K562 (cell line): ENCODE measurements at regions not wholly inside any gene's neighbourhood (a gene's known extent, or its start where the extent isn't known, plus 50 kb on each side); places are given as distances from the start of the nearest gene placed in this dataset.
A peak's percentile ranks its signal among the peaks of the same experiment; 100 is the strongest.

Experiments used
- ATAC-seq: fragments of 200-7000 bp; cut with Tn5 transposase; 3 replicates; pipeline ENCODE4 v1.9.1; 2020; ENCODE audit warnings: moderate library complexity
- BruUV-seq: library from RNA; stranded (reverse); fragments of 400-500 nt; replicated peaks from 2 replicates; lab custom pipeline; 2021; lab: Mats Ljungman, UMichigan
- CTCF ChIA-PET: fragments of 300-600 bp; formaldehyde crosslinking; extraction: SDS; loops from one replicate; lab custom pipeline; 2021; ENCODE audit warnings: low intra/inter-chr PET ratio; lab: Yijun Ruan, JAX
- POLR2A ChIA-PET: fragments of 300-600, 350-650 bp; sonication (Branson Sonifier 250); formaldehyde crosslinking; extraction: SDS; loops from one replicate; lab custom pipeline; 2021; ENCODE audit warnings: antibody characterized with exemption, inconsistent platforms; lab: Yijun Ruan, JAX
- DNase-seq, 4 experiments: peaks; one replicate each; pipeline versions ENCODE4 v3.0.0 to v3.0.0-alpha.2; 2011 to 2018; ENCODE audit warnings: low spot score in 3 of 4, mixed read lengths in 3 of 4; ENCODE audit errors: extremely low read depth in 1 of 4
- FAIRE-seq: peaks from 2 replicates; lab custom pipeline; 2011; peaks lifted over from hg19 to GRCh38; lab: Jason Lieb, UNC
- H2AFZ ChIP-seq: 2 replicates; pipeline ENCODE4 v1.6.0; 2011; ENCODE audit warnings: low read depth, low read length, control low read depth, inconsistent platforms
- H3K27ac ChIP-seq: fragments of 200-600 bp; 3 replicates; pipeline ENCODE4 v1.8.0; 2011; ENCODE audit warnings: low read depth, mild to moderate bottlenecking, control low read depth, inconsistent platforms, low read length, moderate library complexity, mixed read lengths; ENCODE audit errors: extremely low read depth
- H3K27me3 ChIP-seq, 2 experiments: fragments of 300-600 bp in 1 of 2; 2 replicates in 1 of 2; 3 replicates in 1 of 2; pipeline versions ENCODE4 v1.6.0 to v1.8.0; 2011; ENCODE audit warnings: inconsistent platforms in 2 of 2, low read length in 2 of 2, mild to moderate bottlenecking in 1 of 2, mixed read lengths in 1 of 2, moderate library complexity in 1 of 2; ENCODE audit not compliant: control insufficient read depth in 2 of 2, insufficient read depth in 2 of 2
- H3K36me3 ChIP-seq: fragments of 300-600 bp; 3 replicates; pipeline ENCODE4 v1.8.0; 2011; ENCODE audit warnings: mild to moderate bottlenecking, low read length, inconsistent platforms; ENCODE audit not compliant: control insufficient read depth, insufficient read depth
- H3K4me1 ChIP-seq, 2 experiments: fragments of 200-600 bp in 1 of 2; replicated peaks in 1 of 2; 2 replicates in 1 of 2; 3 replicates in 1 of 2; pipeline versions ENCODE4 v1.5.1 to v1.8.0; 2011; ENCODE audit warnings: inconsistent platforms in 2 of 2, low read length in 2 of 2, mild to moderate bottlenecking in 1 of 2, mixed read lengths in 1 of 2, moderate library complexity in 1 of 2; ENCODE audit not compliant: control insufficient read depth in 2 of 2, insufficient read depth in 2 of 2
- H3K4me2 ChIP-seq: 2 replicates; pipeline ENCODE4 v1.6.1; 2011; ENCODE audit warnings: low read length, control low read depth, inconsistent platforms, mixed read lengths; ENCODE audit not compliant: insufficient read depth
- H3K4me3 ChIP-seq: fragments of 200-600 bp; sonication (generic), shearing (Covaris generic); 2 replicates; pipeline ENCODE4 v1.5.1; 2016; ENCODE audit warnings: control low read depth, inconsistent platforms
- H3K79me2 ChIP-seq: fragments of 200-600 bp; 3 replicates; pipeline ENCODE4 v1.8.0; 2011; ENCODE audit warnings: low read length, inconsistent platforms; ENCODE audit not compliant: control insufficient read depth, insufficient read depth
- H3K9ac ChIP-seq, 2 experiments: 2 replicates each; pipeline versions ENCODE4 v1.6.0 to v1.6.1; 2011; ENCODE audit warnings: low read depth in 2 of 2, low read length in 2 of 2, control low read depth in 1 of 2, inconsistent platforms in 1 of 2, mild to moderate bottlenecking in 1 of 2, mixed read lengths in 1 of 2; ENCODE audit not compliant: insufficient read depth in 1 of 2
- H3K9me1 ChIP-seq: one replicate; pipeline ENCODE4 v1.6.0; 2011; ENCODE audit warnings: inconsistent platforms, mild to moderate bottlenecking, low read length, moderate library complexity; ENCODE audit not compliant: control insufficient read depth, insufficient read depth
- H3K9me3 ChIP-seq: replicated peaks from 2 replicates; pipeline ENCODE4 v1.5.1; 2011; ENCODE audit warnings: low read depth, low read length, inconsistent platforms; ENCODE audit not compliant: control insufficient read depth, insufficient read depth
- H4K20me1 ChIP-seq: replicated peaks from 2 replicates; pipeline ENCODE4 v1.6.1; 2011; ENCODE audit warnings: low read length, inconsistent platforms, mixed read lengths; ENCODE audit not compliant: control insufficient read depth, insufficient read depth
- BHLHE40 ChIP-seq: IDR thresholded peaks from 2 replicates; pipeline ENCODE4 v1.6.1; 2011; ENCODE audit warnings: low read length, improper control_type of control experiment
- ELF2 ChIP-seq: fragments of 250-450 bp; sonication (Bioruptor Pico); IDR thresholded peaks from 2 replicates; pipeline ENCODE4 v1.5.0; 2021; ENCODE audit warnings: mild to moderate bottlenecking
- SREBF2 ChIP-seq: sonication (generic); formaldehyde crosslinking; IDR thresholded peaks from 2 replicates; pipeline ENCODE4 v1.4.0; 2020; ENCODE audit warnings: mild to moderate bottlenecking, missing genetic modification reagents
- WGBS: fragments of 100-300 bp; shearing (Covaris generic); methylation state at CpG from one replicate; pipeline ENCODE4 v1.1.6; 2016; ENCODE audit warnings: low coverage, mixed read lengths; ENCODE audit not compliant: insufficient coverage; ENCODE audit errors: missing lambda C conversion rate; 5-methylcytosine and 5-hydroxymethylcytosine counted together
- in situ Hi-C: fragments of 300-500 bp; cut with MboI; formaldehyde crosslinking; loops from 4 replicates; pipeline ENCODE4 v1.15.0; 2018; ENCODE audit warnings: inconsistent platforms, mixed read lengths
- intact Hi-C: fragments of 100-400 bp; cut with micrococcal nuclease; formaldehyde crosslinking; loops from 2 replicates; pipeline ENCODE4 v1.14.2; 2022
- TF ChIP-seq, protein P1 (sequence below), 2 experiments: fragments of 450-650 bp in 1 of 2; sonication (generic) in 1 of 2; formaldehyde crosslinking in 1 of 2; IDR thresholded peaks; 2 replicates each; pipeline versions ENCODE4 v1.7.1 to v1.9.0; 2016 to 2022; ENCODE audit warnings: inconsistent platforms in 1 of 2, mild to moderate bottlenecking in 1 of 2, missing genetic modification reagents in 1 of 2

GRCh38 chr4:37754410-37755185 is 68.4 kb upstream of the RELL1 start:
- Histone ChIP-seq H3K4me2 (no peak overlapping the region), H3K9me3 (no peaks in the 10 kb centered on the region), H3K9ac (no peak overlapping the region), H3K27ac (no peak overlapping the region), H3K9me1 (no peaks in the 10 kb centered on the region), H3K4me3 (no peak overlapping the region), H3K36me3 (no peaks in the 10 kb centered on the region), H4K20me1 (no peaks in the 10 kb centered on the region), H3K27me3 (peaks cover 10 to 13% of the 10 kb centered on the region in 2 experiments; a peak in 4 of 5 replicates), H3K4me1 (no peaks in the 10 kb centered on the region), H2AFZ (no peak overlapping the region), H3K79me2 (no peaks in the 10 kb centered on the region)
- FAIRE-seq, result no peak
- no TSS peak for BruUV-seq
- WGBS, result 1% methylated on average over 6 of the region's 6 CpGs
- TF ChIP-seq BHLHE40 (peak; percentile 44), ELF2 (no peak)
- CTCF ChIA-PET, result no interaction called here
- no peak for DNase-seq
- in situ Hi-C loops (no loop called here), intact Hi-C loops (no loop called here)
- no peak for ATAC-seq
- POLR2A ChIA-PET, result interaction anchor here (1.2 to 1.4 kb wide), 2 partner anchors 10 to 11 kb away, joined by 3 read pairs; no protein-coding TSS in a partner anchor

GRCh38 chr4:37749398-37749988 is 63.3 kb upstream of the RELL1 start:
- DNase-seq, result no peak
- Histone ChIP-seq H2AFZ (no peak overlapping the region), H3K9me3 (no peaks in the 10 kb centered on the region), H4K20me1 (no peaks in the 10 kb centered on the region), H3K27ac (no peak overlapping the region), H3K27me3 (peaks cover 3 to 9% of the 10 kb centered on the region in 2 experiments; a peak in 4 of 5 replicates), H3K4me1 (no peaks in the 10 kb centered on the region), H3K36me3 (no peaks in the 10 kb centered on the region), H3K9ac (no peak overlapping the region), H3K9me1 (no peaks in the 10 kb centered on the region), H3K4me2 (no peak overlapping the region), H3K4me3 (no peak overlapping the region), H3K79me2 (no peaks in the 10 kb centered on the region)
- ChIA-PET CTCF (no interaction called here), POLR2A (no interaction called here)
- TF ChIP-seq, protein P1, sequence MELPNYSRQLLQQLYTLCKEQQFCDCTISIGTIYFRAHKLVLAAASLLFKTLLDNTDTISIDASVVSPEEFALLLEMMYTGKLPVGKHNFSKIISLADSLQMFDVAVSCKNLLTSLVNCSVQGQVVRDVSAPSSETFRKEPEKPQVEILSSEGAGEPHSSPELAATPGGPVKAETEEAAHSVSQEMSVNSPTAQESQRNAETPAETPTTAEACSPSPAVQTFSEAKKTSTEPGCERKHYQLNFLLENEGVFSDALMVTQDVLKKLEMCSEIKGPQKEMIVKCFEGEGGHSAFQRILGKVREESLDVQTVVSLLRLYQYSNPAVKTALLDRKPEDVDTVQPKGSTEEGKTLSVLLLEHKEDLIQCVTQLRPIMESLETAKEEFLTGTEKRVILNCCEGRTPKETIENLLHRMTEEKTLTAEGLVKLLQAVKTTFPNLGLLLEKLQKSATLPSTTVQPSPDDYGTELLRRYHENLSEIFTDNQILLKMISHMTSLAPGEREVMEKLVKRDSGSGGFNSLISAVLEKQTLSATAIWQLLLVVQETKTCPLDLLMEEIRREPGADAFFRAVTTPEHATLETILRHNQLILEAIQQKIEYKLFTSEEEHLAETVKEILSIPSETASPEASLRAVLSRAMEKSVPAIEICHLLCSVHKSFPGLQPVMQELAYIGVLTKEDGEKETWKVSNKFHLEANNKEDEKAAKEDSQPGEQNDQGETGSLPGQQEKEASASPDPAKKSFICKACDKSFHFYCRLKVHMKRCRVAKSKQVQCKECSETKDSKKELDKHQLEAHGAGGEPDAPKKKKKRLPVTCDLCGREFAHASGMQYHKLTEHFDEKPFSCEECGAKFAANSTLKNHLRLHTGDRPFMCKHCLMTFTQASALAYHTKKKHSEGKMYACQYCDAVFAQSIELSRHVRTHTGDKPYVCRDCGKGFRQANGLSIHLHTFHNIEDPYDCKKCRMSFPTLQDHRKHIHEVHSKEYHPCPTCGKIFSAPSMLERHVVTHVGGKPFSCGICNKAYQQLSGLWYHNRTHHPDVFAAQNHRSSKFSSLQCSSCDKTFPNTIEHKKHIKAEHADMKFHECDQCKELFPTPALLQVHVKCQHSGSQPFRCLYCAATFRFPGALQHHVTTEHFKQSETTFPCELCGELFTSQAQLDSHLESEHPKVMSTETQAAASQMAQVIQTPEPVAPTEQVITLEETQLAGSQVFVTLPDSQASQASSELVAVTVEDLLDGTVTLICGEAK (IDR thresholded peaks at IDR 0.05), result peak; percentile 53
- TF ChIP-seq, protein P1 (CRISPR knock-in tag; IDR thresholded peaks at IDR 0.05), result no peak
- no peak for TF ChIP-seq SREBF2
- no peak for ATAC-seq
- no TSS peak for BruUV-seq
- intact Hi-C loops, result no loop called here
- in situ Hi-C loops, result no loop called here
- WGBS, result 11% methylated on average over 1 of the region's 1 CpG
- no peak for FAIRE-seq
